DOHH2 (cell line): ENCODE measurements at regions not wholly inside any gene's neighbourhood (a gene's known extent, or its start where the extent isn't known, plus 50 kb on each side); places are given as distances from the start of the nearest gene placed in this dataset.

Experiments used
- H3F3A ChIP-seq: fragments of 200-600 bp; sonication (generic), shearing (Covaris generic); 2 replicates; pipeline ENCODE4 v1.6.0; 2016; ENCODE audit warnings: antibody characterized with exemption, mild to moderate bottlenecking; ENCODE audit not compliant: control insufficient read depth, insufficient read depth
- H3K27ac ChIP-seq: fragments of 200-600 bp; sonication (generic); 2 replicates; pipeline ENCODE4 v1.5.1; 2014; ENCODE audit warnings: low read depth, mild to moderate bottlenecking, low read length, moderate library complexity
- H3K27me3 ChIP-seq: fragments of 200-600 bp; sonication (generic); 2 replicates; pipeline ENCODE4 v1.6.1; 2014; ENCODE audit warnings: mild to moderate bottlenecking, low read length, mixed read lengths; ENCODE audit not compliant: control insufficient read depth
- H3K36me3 ChIP-seq: fragments of 200-600 bp; sonication (generic); 2 replicates; pipeline ENCODE4 v1.6.1; 2014; ENCODE audit warnings: mild to moderate bottlenecking, low read length, moderate library complexity, mixed read lengths; ENCODE audit not compliant: control insufficient read depth
- H3K4me1 ChIP-seq: fragments of 200-600 bp; sonication (generic); 2 replicates; pipeline ENCODE4 v1.6.1; 2014; ENCODE audit warnings: mild to moderate bottlenecking, low read length, mixed read lengths; ENCODE audit not compliant: control insufficient read depth
- H3K4me2 ChIP-seq: fragments of 200-600 bp; sonication (generic); 2 replicates; pipeline ENCODE4 v1.6.0; 2014; ENCODE audit warnings: mild to moderate bottlenecking, low read length, moderate library complexity
- H3K4me3 ChIP-seq: fragments of 200-600 bp; sonication (generic); 2 replicates; pipeline ENCODE4 v1.5.1; 2014; ENCODE audit warnings: mild to moderate bottlenecking, low read length, mixed read lengths
- H3K79me2 ChIP-seq: fragments of 200-600 bp; sonication (generic); 2 replicates; pipeline ENCODE4 v1.6.1; 2014; ENCODE audit warnings: mild to moderate bottlenecking, low read length, mixed read lengths; ENCODE audit not compliant: control insufficient read depth
- H3K9me2 ChIP-seq: fragments of 200-600 bp; sonication (generic); replicated peaks from 2 replicates; pipeline ENCODE4 v1.6.1; 2014; ENCODE audit warnings: mild to moderate bottlenecking, low read length, mixed read lengths; ENCODE audit not compliant: control insufficient read depth
- H3K9me3 ChIP-seq: fragments of 200-600 bp; sonication (generic); 2 replicates; pipeline ENCODE4 v1.6.1; 2014; ENCODE audit warnings: antibody characterized with exemption, low read length, mixed read lengths; ENCODE audit not compliant: control insufficient read depth, insufficient read depth
- H4K20me1 ChIP-seq: fragments of 200-600 bp; sonication (generic); 2 replicates; pipeline ENCODE4 v1.6.0; 2014; ENCODE audit warnings: low read depth, mild to moderate bottlenecking, antibody characterized with exemption, low read length, moderate library complexity; ENCODE audit not compliant: control insufficient read depth, insufficient read depth
- CTCF ChIP-seq: fragments of 200-600 bp; sonication (generic); IDR thresholded peaks from one replicate; pipeline ENCODE4 v1.5.1; 2014; ENCODE audit warnings: antibody characterized with exemption, mild to moderate bottlenecking, low read depth, low read length; ENCODE audit not compliant: poor library complexity, severe bottlenecking
- EZH2phosphoT487 ChIP-seq: fragments of 200-600 bp; sonication (generic); IDR thresholded peaks from 2 replicates; pipeline ENCODE4 v1.6.1; 2017; ENCODE audit warnings: borderline replicate concordance, mild to moderate bottlenecking, antibody characterized with exemption, low read length, moderate library complexity, mixed read lengths

DNA sequence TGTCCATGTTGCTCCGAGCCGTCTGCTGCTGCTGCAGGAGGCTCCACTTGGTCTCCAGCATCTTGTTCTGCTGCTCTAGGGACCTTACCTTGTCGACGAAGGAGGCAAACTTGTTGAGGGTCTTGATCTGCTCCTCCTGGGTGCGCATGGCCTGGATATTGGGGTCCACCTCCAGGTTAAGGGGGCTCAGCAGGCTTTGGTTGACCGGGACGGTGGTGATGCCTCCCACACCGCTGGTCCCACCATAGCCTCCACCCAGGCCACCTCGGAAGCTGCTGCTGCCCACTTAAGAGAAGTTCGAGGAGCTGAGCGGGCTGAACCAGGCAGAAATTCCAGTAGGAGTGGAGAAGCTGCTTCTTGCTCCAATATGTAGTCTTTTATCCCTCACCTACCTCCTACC is 180.7 kb upstream of the SYNPR start:
- no peaks in the 10 kb centered on the region for H3K9me2 ChIP-seq

GRCh38 chr3:63116922-63117321 is 161.2 kb upstream of the SYNPR start:
- Histone ChIP-seq H3K27ac (no peak overlapping the region), H3K27me3 (no peaks in the 10 kb centered on the region), H3F3A (no peaks in the 10 kb centered on the region), H3K9me3 (no peaks in the 10 kb centered on the region), H3K4me2 (no peak overlapping the region), H3K4me3 (no peak overlapping the region), H3K36me3 (no peaks in the 10 kb centered on the region), H3K79me2 (no peaks in the 10 kb centered on the region), H3K4me1 (no peaks in the 10 kb centered on the region), H4K20me1 (no peaks in the 10 kb centered on the region), H3K9me2 (no peaks in the 10 kb centered on the region)
- no peak for TF ChIP-seq CTCF
- no peak for TF ChIP-seq EZH2phosphoT487

More for the DNA sequence above, 180.7 kb upstream of the SYNPR start:
- no peaks in the 10 kb centered on the region for H3F3A ChIP-seq
- H3K36me3 ChIP-seq = no peaks in the 10 kb centered on the region
- H3K9me3 ChIP-seq = no peaks in the 10 kb centered on the region
- H3K4me2 ChIP-seq = no peak overlapping the region
- no peaks in the 10 kb centered on the region for H3K4me1 ChIP-seq
- no peak overlapping the region for H3K4me3 ChIP-seq
- no peaks in the 10 kb centered on the region for H3K27me3 ChIP-seq
- no peak overlapping the region for H3K27ac ChIP-seq
- TF ChIP-seq CTCF (no peak), EZH2phosphoT487 (no peak)
- no peaks in the 10 kb centered on the region for H3K79me2 ChIP-seq
- no peaks in the 10 kb centered on the region for H4K20me1 ChIP-seq

GRCh38 chr3:63124090-63124489 is 154.0 kb upstream of the SYNPR start:
- H3K9me3 ChIP-seq = no peaks in the 10 kb centered on the region
- no peaks in the 10 kb centered on the region for H3K79me2 ChIP-seq
- no peaks in the 10 kb centered on the region for H3K4me1 ChIP-seq
- H3K27ac ChIP-seq = no peak overlapping the region
- H3F3A ChIP-seq = no peaks in the 10 kb centered on the region
- no peaks in the 10 kb centered on the region for H4K20me1 ChIP-seq
- no peak overlapping the region for H3K4me2 ChIP-seq
- H3K36me3 ChIP-seq = no peaks in the 10 kb centered on the region
- no peak overlapping the region for H3K4me3 ChIP-seq
- TF ChIP-seq EZH2phosphoT487 = no peak
- no peaks in the 10 kb centered on the region for H3K27me3 ChIP-seq
- no peaks in the 10 kb centered on the region for H3K9me2 ChIP-seq

GRCh38 chr3:63126530-63126929 is 151.6 kb upstream of the SYNPR start:
- no peaks in the 10 kb centered on the region for H3K36me3 ChIP-seq
- H3K9me2 ChIP-seq = no peaks in the 10 kb centered on the region
- no peak for TF ChIP-seq CTCF
- no peak for TF ChIP-seq EZH2phosphoT487
- H3K4me2 ChIP-seq = no peak overlapping the region
- no peaks in the 10 kb centered on the region for H3K79me2 ChIP-seq
- no peaks in the 10 kb centered on the region for H3F3A ChIP-seq
- no peak overlapping the region for H3K27ac ChIP-seq
- no peaks in the 10 kb centered on the region for H3K27me3 ChIP-seq
- H3K4me3 ChIP-seq = no peak overlapping the region
- H4K20me1 ChIP-seq = no peaks in the 10 kb centered on the region
- no peaks in the 10 kb centered on the region for H3K4me1 ChIP-seq
- no peaks in the 10 kb centered on the region for H3K9me3 ChIP-seq
